Esophagus (tissue), 2 donors: ENCODE measurements at regions not wholly inside any gene's neighbourhood (a gene's known extent, or its start where the extent isn't known, plus 50 kb on each side); places are given as distances from the start of the nearest gene placed in this dataset.

Source experiments
- H3K27ac ChIP-seq, 2 donors: one replicate each; pipeline ENCODE4 v1.5.1; 2013; ENCODE audit warnings: low read depth in 2 of 2, mild to moderate bottlenecking in 2 of 2, inconsistent platforms in 1 of 2, low read length in 1 of 2, moderate library complexity in 1 of 2
- H3K27me3 ChIP-seq, 2 donors: one replicate each; pipeline ENCODE4 v1.6.1; 2013; ENCODE audit warnings: low read length in 2 of 2, control low read depth in 1 of 2, mild to moderate bottlenecking in 1 of 2; ENCODE audit not compliant: insufficient read depth in 2 of 2, control insufficient read depth in 1 of 2
- H3K36me3 ChIP-seq, 2 donors: one replicate each; pipeline ENCODE4 v1.6.1; 2013; ENCODE audit warnings: low read length in 1 of 2; ENCODE audit not compliant: control insufficient read depth in 2 of 2, insufficient read depth in 2 of 2
- H3K4me1 ChIP-seq, 2 donors: one replicate each; pipeline ENCODE4 v1.6.1; 2013; ENCODE audit warnings: low read length in 1 of 2; ENCODE audit not compliant: control insufficient read depth in 2 of 2, insufficient read depth in 2 of 2
- H3K4me3 ChIP-seq, 2 donors: one replicate each; pipeline ENCODE4 v1.5.1; 2013; ENCODE audit warnings: low read length in 2 of 2, mild to moderate bottlenecking in 2 of 2, low read depth in 1 of 2, moderate library complexity in 1 of 2
- H3K9me3 ChIP-seq, 2 donors: one replicate each; pipeline ENCODE4 v1.6.1; 2013; ENCODE audit warnings: mild to moderate bottlenecking in 2 of 2, low read depth in 1 of 2, low read length in 1 of 2, moderate library complexity in 1 of 2; ENCODE audit not compliant: control insufficient read depth in 2 of 2, insufficient read depth in 1 of 2
- WGBS, 2 donors: extraction: QIAGEN DNeasy Blood & Tissue Kit; methylation state at CpG; one replicate each; pipeline ENCODE4 v1.1.7; 2013; 5-methylcytosine and 5-hydroxymethylcytosine counted together
- donor health status: healthy with polysubstance abuse.
- donor health status: Bipolar disorder and iron deficiency.

DNA sequence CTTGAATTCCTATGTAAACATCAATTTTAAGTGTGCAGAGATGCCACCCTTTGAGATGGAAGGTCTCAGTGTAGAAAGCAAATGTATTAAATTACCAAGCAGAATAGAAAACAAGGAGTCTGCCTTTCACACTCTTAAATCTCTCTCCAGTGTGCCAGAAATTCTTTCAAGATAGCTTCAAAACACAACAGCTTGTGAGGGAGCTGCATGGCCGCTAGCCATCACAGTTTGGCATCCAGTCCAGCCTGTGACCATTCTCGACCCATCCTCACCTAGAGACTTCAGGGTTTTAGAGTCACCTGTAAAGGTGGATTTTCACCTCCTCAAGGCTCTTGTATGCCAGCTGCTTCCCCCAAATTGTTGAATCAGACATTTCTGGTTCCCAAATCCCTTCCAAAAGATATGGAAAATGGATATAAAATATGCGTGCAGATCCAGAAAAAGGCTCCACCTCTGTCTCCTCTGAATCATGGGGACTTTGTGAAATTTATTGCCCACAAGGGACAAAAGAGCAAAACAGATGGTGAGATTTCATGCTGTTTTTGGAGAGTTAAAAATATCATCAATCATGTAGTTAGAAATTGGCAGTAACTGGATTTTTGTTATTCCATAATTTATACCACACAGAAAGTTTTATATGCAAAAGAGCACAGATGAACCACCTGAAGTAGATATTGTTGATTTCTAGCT lies 114.2 kb upstream of the THRB start:
- 69 to 81% methylated on average over 3 of the region's 3 CpGs for WGBS, 2 donors
- H3K27ac ChIP-seq = no peak overlapping the region
- H3K4me3 ChIP-seq = no peak overlapping the region
- no peaks in the 10 kb centered on the region for H3K36me3 ChIP-seq
- H3K9me3 ChIP-seq = no peaks in the 10 kb centered on the region
- no peaks in the 10 kb centered on the region for H3K27me3 ChIP-seq
- no peaks in the 10 kb centered on the region for H3K4me1 ChIP-seq

DNA sequence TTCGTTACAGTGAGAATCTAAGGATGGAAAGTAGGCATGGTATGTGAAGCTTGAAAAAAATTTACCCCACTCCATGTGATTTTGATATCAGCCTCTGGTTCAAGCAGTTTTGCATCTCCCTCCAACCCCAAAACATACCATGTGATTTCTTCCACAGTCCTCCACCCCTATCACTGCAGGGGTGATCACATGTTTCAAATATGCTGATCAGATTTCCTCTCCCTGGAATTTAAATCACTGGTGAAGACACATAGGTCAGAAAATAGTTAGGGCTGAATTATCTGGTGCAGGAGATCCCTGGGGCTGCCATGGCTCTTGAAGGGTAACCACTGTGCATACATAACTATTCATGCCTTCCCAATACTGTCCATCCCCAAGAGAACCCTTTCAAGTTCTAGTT lies 119.7 kb upstream of the THRB start:
- no peaks in the 10 kb centered on the region for H3K36me3 ChIP-seq
- H3K27me3 ChIP-seq = no peaks in the 10 kb centered on the region
- no peaks in the 10 kb centered on the region for H3K9me3 ChIP-seq
- no peak overlapping the region for H3K4me3 ChIP-seq
- 73 to 83% methylated on average over 1 of the region's 1 CpG for WGBS, 2 donors
- no peak overlapping the region for H3K27ac ChIP-seq
- H3K4me1 ChIP-seq = no peaks in the 10 kb centered on the region

DNA sequence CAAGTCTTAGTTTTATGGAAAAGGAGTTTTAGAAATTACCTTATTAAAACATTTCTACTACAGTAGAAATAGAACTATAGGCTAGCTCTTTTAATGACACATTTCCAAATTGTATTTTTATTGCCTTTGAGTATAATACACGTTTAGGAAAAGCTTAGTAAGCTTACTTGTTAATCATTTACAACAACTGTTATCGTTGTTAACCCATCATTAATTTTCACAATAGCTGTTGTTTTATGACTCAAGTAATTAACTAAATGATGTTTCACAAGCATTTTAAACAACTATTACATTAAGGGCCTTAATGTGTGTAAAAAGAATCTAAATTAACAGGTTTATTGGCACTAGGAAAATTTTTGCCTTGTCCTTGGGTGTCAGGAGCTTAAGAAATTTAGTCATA lies 120.5 kb upstream of the THRB start:
- H3K27ac ChIP-seq = no peak overlapping the region
- 60 to 69% methylated on average over 2 of the region's 2 CpGs for WGBS, 2 donors

GRCh38 chr3:24616110-24616829 lies 121.6 kb upstream of the THRB start:
- Histone ChIP-seq H3K36me3 (no peaks in the 10 kb centered on the region), H3K9me3 (no peaks in the 10 kb centered on the region), H3K4me1 (no peaks in the 10 kb centered on the region), H3K4me3 (no peak overlapping the region), H3K27me3 (no peaks in the 10 kb centered on the region), H3K27ac (no peak overlapping the region)
- 70 to 79% methylated on average over 1 of the region's 1 CpG for WGBS, 2 donors

More for the DNA sequence above, 120.5 kb upstream of the THRB start:
- Histone ChIP-seq H3K4me3 (no peak overlapping the region), H3K36me3 (no peaks in the 10 kb centered on the region), H3K4me1 (no peaks in the 10 kb centered on the region), H3K27me3 (no peaks in the 10 kb centered on the region), H3K9me3 (no peaks in the 10 kb centered on the region)

GRCh38 chr3:24622138-24622537 lies 127.5 kb upstream of the THRB start:
- Histone ChIP-seq H3K4me3 (no peak overlapping the region), H3K4me1 (no peaks in the 10 kb centered on the region), H3K27ac (no peak overlapping the region), H3K27me3 (no peaks in the 10 kb centered on the region), H3K36me3 (no peaks in the 10 kb centered on the region), H3K9me3 (no peaks in the 10 kb centered on the region)
- 73 to 74% methylated on average over 1 of the region's 1 CpG for WGBS, 2 donors

DNA sequence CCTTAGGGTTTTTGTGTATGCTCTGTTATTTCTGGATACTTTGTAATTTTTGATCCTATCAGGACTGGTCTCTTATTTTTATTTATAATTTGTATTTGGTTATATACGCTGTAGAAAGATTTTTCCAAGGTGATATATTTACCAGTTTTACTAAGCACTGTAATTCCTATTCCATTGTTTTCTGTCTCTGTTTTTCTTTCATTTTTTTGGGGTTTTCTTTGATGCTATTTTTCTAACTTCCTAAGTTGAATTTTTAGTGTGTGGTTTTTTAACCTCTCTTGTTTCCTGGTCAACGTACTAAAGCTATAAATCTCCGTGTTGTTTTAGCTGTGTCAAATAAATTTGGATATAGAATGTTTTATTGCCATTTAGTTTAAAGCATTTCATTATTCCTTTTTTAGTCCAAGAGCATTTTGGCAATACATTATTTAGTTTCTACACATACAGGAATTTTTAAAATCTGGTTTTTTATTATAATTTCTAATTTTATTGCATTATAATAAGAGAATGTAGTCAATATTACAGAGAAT lies 128.1 kb upstream of the THRB start:
- no peaks in the 10 kb centered on the region for H3K4me1 ChIP-seq
- no peaks in the 10 kb centered on the region for H3K36me3 ChIP-seq
- H3K4me3 ChIP-seq = no peak overlapping the region
- H3K27ac ChIP-seq = no peak overlapping the region
- H3K27me3 ChIP-seq = no peaks in the 10 kb centered on the region
- H3K9me3 ChIP-seq = no peaks in the 10 kb centered on the region
- WGBS, 2 donors = 71 to 74% methylated on average over 3 of the region's 3 CpGs

- H3K27ac ChIP-seq = no peak overlapping the region
- WGBS, 2 donors = 83 to 85% methylated on average over 3 of the region's 3 CpGs
- no peaks in the 10 kb centered on the region for H3K36me3 ChIP-seq
- no peak overlapping the region for H3K4me3 ChIP-seq
- no peaks in the 10 kb centered on the region for H3K9me3 ChIP-seq
- no peaks in the 10 kb centered on the region for H3K27me3 ChIP-seq
- H3K4me1 ChIP-seq = no peaks in the 10 kb centered on the region
Observed at GRCh38 chr3:24623657-24624056, 129.0 kb upstream of the THRB start.

GRCh38 chr3:24624938-24625681 lies 130.5 kb upstream of the THRB start:
- Histone ChIP-seq H3K4me3 (no peak overlapping the region), H3K27ac (no peak overlapping the region), H3K9me3 (no peaks in the 10 kb centered on the region), H3K4me1 (no peaks in the 10 kb centered on the region), H3K36me3 (no peaks in the 10 kb centered on the region), H3K27me3 (no peaks in the 10 kb centered on the region)
- 41 to 48% methylated on average over 2 of the region's 2 CpGs for WGBS, 2 donors

- no peak overlapping the region for H3K4me3 ChIP-seq
- H3K4me1 ChIP-seq = no peaks in the 10 kb centered on the region
- no peak overlapping the region for H3K27ac ChIP-seq
- WGBS, 2 donors = 81 to 93% methylated on average over 4 of the region's 4 CpGs
- no peaks in the 10 kb centered on the region for H3K9me3 ChIP-seq
- H3K36me3 ChIP-seq = no peaks in the 10 kb centered on the region
- no peaks in the 10 kb centered on the region for H3K27me3 ChIP-seq
Observed at GRCh38 chr3:24628523-24629258, 134.0 kb upstream of the THRB start.
